ENCODE measurements at regions not wholly inside any gene's neighbourhood (a gene's known extent, or its start where the extent isn't known, plus 50 kb on each side); places are given as distances from the start of the nearest gene placed in this dataset.
"Not testable (repeated sequence)": the region's sequence is repeated elsewhere in the genome, so short reads cannot be mapped to it uniquely, and the experiment has no call there.

DNA sequence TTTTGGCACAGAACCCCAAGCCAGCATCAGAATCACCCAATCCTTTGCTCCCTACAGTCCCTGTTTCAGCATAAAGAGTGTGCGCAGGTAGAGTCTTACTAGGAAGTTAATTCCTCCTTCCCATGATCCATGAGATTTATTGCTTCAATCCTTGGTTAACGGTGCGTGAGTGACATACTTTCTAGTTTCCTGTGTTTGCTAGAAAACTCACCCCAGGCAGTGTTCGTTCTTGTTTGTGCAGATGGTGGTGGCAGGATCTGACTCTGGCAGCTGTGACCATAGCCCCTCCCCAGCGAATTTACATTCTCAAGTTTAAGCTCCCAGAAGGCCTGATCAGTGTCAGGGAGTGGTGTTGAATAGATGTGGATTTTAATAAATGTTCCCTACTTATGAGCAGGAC is 106.7 kb upstream of the CCT8L2 start:
- no peak for DNase-seq
- H3K4me3 ChIP-seq, result no peak overlapping the region
- TF ChIP-seq, protein P1, sequence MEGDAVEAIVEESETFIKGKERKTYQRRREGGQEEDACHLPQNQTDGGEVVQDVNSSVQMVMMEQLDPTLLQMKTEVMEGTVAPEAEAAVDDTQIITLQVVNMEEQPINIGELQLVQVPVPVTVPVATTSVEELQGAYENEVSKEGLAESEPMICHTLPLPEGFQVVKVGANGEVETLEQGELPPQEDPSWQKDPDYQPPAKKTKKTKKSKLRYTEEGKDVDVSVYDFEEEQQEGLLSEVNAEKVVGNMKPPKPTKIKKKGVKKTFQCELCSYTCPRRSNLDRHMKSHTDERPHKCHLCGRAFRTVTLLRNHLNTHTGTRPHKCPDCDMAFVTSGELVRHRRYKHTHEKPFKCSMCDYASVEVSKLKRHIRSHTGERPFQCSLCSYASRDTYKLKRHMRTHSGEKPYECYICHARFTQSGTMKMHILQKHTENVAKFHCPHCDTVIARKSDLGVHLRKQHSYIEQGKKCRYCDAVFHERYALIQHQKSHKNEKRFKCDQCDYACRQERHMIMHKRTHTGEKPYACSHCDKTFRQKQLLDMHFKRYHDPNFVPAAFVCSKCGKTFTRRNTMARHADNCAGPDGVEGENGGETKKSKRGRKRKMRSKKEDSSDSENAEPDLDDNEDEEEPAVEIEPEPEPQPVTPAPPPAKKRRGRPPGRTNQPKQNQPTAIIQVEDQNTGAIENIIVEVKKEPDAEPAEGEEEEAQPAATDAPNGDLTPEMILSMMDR (IDR thresholded peaks at IDR 0.05), result no peak
- intact Hi-C loops (cut with DNase I), result no loop called here
- no peaks in the 10 kb centered on the region for H3K27me3 ChIP-seq
- no peak for ATAC-seq
- H3K27ac ChIP-seq, result no peak overlapping the region
- no peaks in the 10 kb centered on the region for H3K9me3 ChIP-seq
- no peaks in the 10 kb centered on the region for H3K36me3 ChIP-seq
- no peaks in the 10 kb centered on the region for H3K4me1 ChIP-seq

DNA sequence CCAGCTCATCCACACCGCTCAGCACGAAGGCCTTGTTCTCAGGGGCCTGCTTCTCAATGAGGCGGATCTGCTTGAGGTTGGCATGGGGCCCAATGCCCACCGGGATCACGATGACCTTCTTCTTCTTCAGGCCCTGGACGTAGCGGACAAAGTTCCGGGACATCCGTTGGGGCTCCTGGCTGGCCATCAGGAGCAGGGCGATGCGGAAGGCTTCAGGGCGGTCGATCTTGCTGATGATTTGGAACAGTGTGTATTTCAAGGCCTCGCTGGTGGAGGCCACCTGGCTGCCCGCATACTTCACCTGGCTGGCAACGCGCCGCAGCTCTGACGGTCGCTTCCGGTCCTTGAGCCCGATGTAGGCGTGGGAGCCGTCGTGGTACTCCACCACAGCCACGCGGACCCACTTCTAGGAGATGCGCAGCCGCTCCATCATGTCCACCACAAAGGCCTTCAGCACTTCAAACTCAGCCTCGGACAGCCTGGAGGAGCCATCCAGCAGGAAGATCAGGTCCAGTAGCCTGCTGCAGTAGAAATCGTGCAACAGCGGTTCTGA is 105.0 kb upstream of the CCT8L2 start:
- H3K9me3 ChIP-seq; H3K27ac ChIP-seq; ATAC-seq; intact Hi-C loops (cut with DNase I); H3K4me1 ChIP-seq; H3K27me3 ChIP-seq; H3K36me3 ChIP-seq; H3K4me3 ChIP-seq: not testable (repeated sequence)
- DNase-seq, result peak in 1 of 4 donors; percentile 51

DNA sequence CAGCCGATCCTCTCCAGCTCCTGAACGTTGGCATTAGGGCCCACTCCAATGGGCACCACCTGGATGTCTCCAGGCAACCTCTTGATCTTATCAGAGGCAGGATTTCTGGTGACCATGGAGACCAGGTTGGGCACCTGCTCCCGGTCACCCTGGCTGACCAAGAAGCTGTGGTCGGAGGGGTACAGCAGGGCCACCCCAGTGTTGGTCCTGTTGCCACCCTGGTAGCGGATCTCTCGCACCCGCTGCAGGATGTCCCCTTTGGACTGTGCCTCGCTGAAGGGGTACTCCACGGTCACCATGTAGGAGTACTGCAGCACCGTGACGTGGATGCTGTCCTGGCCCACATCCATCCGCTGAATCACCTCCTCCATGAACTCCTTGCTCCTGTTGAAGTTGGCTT is 104.3 kb upstream of the CCT8L2 start:
- H3K9me3 ChIP-seq; intact Hi-C loops (cut with DNase I); H3K36me3 ChIP-seq; ATAC-seq; H3K4me1 ChIP-seq; H3K27me3 ChIP-seq; H3K27ac ChIP-seq; H3K4me3 ChIP-seq: not testable (repeated sequence)
- DNase-seq, result peak in 1 of 4 donors; percentile 47

DNA sequence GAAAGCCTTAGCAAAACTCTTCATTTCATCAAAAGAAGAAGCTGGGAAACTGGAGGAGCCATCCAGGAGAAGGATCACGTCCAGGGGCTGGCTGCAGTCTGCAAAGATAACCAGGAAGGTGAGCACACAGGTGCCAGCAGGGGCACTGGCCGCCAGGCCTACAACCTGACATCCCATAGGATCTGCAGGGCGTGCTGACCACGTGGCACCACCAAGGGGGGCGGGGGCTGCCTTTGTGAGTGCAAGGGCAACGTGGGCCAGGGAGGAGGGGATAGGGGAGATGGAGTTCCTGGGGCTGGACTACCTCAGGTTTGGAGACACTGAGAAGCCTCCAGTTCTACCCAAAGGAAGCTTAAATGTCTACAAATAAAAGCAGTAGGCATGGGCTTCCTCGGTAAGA is 102.7 kb upstream of the CCT8L2 start:
- no peak overlapping the region for H3K4me3 ChIP-seq

DNA sequence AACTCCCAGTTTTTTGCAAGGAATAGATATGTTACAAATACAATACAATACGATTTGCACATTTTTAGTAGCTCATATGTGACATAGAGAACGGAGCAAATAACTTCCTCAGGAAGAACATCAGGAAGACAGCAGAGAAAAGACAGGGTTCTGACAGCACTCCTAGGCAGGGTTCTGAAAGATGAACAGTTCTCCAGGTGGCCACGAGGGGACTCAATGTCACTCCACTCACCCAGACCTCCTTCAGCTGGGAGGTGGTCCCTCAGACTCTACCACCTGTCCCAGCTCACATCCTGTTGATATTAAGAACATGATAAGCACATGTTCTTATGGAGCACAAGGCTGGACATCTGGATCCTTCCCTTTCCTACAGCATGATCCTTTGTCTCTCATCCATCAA is 101.1 kb upstream of the CCT8L2 start:
- DNase-seq; H3K4me3 ChIP-seq; H3K9me3 ChIP-seq; H3K27ac ChIP-seq; ATAC-seq; H3K4me1 ChIP-seq; H3K36me3 ChIP-seq; H3K27me3 ChIP-seq; intact Hi-C loops (cut with DNase I): not testable (repeated sequence)

More for the DNA sequence above, 102.7 kb upstream of the CCT8L2 start:
- Histone ChIP-seq H3K27ac (no peak overlapping the region), H3K9me3 (no peaks in the 10 kb centered on the region), H3K36me3 (no peaks in the 10 kb centered on the region), H3K27me3 (no peaks in the 10 kb centered on the region), H3K4me1 (no peaks in the 10 kb centered on the region)
- TF ChIP-seq, protein P1 (IDR thresholded peaks at IDR 0.05), result no peak
- intact Hi-C loops (cut with DNase I), result no loop called here
- ATAC-seq, result no peak
- DNase-seq, result peak in 1 of 4 donors; percentile 49

DNA sequence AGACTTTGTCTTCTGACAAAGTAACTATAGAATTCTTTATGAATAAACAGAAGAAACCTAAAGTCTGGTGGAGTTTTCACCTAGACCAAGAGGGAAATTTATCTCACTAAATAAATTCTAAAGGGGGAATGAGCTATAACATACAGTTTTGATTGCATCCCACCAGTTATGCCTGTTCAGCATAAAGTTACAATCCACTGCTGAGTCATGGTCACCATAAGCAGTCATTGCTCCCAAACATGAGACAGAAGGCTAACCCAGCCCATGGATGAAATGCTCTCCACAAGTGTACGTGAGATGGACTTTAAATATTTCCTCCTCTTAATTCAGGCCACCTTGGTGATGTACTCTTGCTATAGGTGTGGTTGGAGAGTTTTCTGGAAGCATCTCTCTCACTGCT is 96.7 kb upstream of the CCT8L2 start:
- intact Hi-C loops (cut with DNase I); DNase-seq: not testable (repeated sequence)

DNA sequence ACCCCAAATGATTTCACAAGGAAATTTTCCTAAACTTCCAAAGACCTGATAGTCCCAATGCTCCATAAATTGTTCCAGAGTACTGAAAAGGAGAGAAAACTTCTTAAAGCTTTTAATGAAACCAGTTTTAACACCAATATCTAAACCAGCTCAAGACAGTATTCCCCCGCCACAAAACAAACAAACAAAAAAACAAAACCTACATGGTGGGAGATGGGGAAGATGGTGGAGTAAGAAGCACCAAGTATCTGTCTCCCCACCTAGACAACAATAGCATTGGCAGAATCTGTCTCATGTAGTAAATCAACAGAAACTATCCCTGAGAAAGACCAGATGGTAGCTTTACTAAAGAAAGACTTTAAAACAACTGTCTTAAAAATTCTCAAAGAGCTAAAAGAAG is 88.7 kb upstream of the CCT8L2 start:
- DNase-seq; H3K36me3 ChIP-seq; H3K27me3 ChIP-seq; intact Hi-C loops (cut with DNase I); H3K9me3 ChIP-seq; H3K4me3 ChIP-seq; ATAC-seq; H3K27ac ChIP-seq; H3K4me1 ChIP-seq: not testable (repeated sequence)

More for the DNA sequence above, 96.7 kb upstream of the CCT8L2 start:
- H3K27me3 ChIP-seq, H3K4me3 ChIP-seq, H3K9me3 ChIP-seq, ATAC-seq, H3K27ac ChIP-seq, H3K36me3 ChIP-seq, H3K4me1 ChIP-seq: not testable (repeated sequence)

DNA sequence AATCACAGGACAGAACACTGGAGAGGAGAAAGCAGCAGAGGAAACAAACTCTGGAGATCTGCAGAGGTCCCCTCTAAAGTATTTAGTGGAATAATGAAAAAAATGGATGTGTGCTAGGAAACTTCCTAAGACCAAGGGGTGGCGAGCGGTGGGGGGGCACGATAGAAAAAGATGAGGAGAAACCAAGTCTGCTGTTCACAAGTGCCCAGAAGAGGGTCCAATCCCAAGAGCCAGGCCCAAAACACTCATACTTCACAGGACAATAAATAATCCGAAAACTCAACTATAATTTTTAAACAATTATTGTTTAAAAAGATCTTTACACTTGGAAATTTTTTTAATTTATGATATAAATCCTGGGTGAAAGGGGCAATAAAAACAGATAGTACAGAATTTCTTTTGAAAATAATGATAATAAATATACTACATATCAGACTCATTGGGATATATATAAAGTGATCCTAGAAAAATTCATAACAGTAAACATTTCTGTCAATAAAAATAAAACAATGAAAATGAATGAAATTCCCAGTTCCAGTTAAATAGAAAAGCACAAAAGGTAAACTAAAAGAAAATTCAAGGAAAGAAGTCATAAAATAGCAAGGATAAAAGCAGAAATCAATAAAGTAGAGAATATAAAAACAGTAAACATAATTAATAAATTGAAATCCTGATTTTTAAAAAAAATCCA is 87.7 kb upstream of the CCT8L2 start:
- DNase-seq; H3K27me3 ChIP-seq; H3K9me3 ChIP-seq; ATAC-seq; H3K36me3 ChIP-seq; H3K4me1 ChIP-seq; intact Hi-C loops (cut with DNase I); H3K4me3 ChIP-seq; H3K27ac ChIP-seq: not testable (repeated sequence)

DNA sequence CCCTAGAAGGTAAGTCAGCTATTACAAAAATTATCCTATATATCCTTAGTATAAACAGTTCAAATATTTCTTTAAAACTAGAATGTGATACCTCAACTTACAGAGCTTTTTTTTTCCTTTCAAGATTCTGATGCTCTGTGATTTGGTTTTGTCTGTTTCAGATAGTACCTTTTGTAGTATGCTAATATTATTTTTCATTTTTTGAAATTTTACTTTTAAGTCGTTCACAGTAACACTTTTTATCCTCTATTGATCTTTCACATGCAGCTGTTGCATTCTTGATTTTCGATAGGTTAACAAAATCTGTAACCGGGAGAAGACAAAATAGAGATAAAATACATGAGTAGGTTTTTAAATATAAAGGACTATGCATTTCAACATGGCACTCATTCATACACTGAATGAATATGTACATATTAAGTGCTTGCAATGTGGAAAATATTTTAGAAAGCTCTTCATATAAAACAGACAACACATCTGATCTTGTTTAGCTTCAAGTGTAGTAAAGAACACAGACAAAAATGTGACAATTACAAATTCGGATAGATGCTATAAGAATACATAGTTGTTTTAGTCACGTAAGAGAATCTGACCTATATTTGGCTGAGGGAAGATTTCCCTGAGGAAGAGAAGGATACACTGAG is 86.7 kb upstream of the CCT8L2 start:
- H3K27ac ChIP-seq; ATAC-seq; H3K9me3 ChIP-seq; intact Hi-C loops (cut with DNase I); H3K36me3 ChIP-seq; H3K4me1 ChIP-seq; H3K4me3 ChIP-seq; H3K27me3 ChIP-seq; DNase-seq: not testable (repeated sequence)

DNA sequence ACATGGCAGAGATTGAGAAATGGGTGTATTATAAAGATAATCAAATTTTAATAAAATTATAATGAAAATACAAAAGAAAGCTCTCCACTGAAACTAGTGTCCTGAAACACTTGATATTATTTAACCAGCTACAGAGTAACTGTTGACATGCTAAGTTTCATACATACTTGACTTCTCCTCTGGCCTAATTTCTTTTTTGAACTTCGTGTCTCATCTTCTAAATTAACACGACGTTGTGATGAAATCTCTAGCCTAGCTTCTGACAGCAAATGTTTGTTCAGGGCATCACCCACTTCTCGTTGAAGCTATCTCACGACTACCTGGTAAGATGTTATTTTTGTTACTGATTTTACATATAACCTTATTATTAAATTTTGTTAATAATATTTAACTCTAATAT is 80.8 kb upstream of the CCT8L2 start:
- ATAC-seq; H3K36me3 ChIP-seq; DNase-seq; H3K9me3 ChIP-seq; H3K4me3 ChIP-seq; H3K27ac ChIP-seq; H3K27me3 ChIP-seq; H3K4me1 ChIP-seq; intact Hi-C loops (cut with DNase I): not testable (repeated sequence)

DNA sequence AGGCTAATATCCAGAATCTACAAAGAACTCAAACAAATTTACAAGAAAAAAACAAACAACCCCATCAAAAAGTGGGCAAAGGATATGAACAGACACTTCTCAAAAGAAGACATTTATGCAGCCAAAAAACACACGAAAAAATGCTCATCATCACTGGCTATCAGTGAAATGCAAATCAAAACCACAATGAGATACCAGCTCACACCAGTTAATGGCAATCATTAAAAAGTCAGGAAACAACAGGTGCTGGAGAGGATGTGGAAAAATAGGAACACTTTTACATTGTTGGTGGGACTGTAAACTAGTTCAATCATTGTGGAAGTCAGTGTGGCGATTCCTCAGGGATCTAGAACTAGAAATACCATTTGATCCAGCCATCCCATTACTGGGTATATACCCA is 73.0 kb upstream of the CCT8L2 start:
- H3K27me3 ChIP-seq; ATAC-seq; H3K27ac ChIP-seq; H3K9me3 ChIP-seq; H3K4me1 ChIP-seq; DNase-seq; H3K36me3 ChIP-seq; H3K4me3 ChIP-seq; intact Hi-C loops (cut with DNase I): not testable (repeated sequence)

All from left lung (tissue), 4 donors.